ENCODE measurements at regions not wholly inside any gene's neighbourhood (a gene's known extent, or its start where the extent isn't known, plus 50 kb on each side); places are given as distances from the start of the nearest gene placed in this dataset.
"Not testable (repeated sequence)": the region's sequence is repeated elsewhere in the genome, so short reads cannot be mapped to it uniquely, and the experiment has no call there.

GRCh38 chr6:159520002-159520401 lies 173.0 kb downstream of the SOD2 start:
- Histone ChIP-seq H4K20me1 (ENCODE audit: control insufficient read depth, extremely low read depth, insufficient read depth, low read length) (no peaks in the 10 kb centered on the region), H3K79me2 (ENCODE audit: control insufficient read depth, insufficient read depth, low read length) (no peaks in the 10 kb centered on the region), H3K9me3 (ENCODE audit: control insufficient read depth, insufficient read depth, low read depth, low read length) (no peaks in the 10 kb centered on the region), H2AFZ (ENCODE audit: low read length) (no peak overlapping the region), H3K4me3 (replicated peaks in 1 of 4; ENCODE audit: control extremely low read depth in 1 of 4, insufficient read depth in 1 of 4, low read depth in 3 of 4, low read length in 4 of 4) (no peak overlapping the region), H3K36me3 (ENCODE audit: control insufficient read depth, insufficient read depth, low read length) (no peaks in the 10 kb centered on the region), H3K4me2 (ENCODE audit: extremely low read depth, insufficient read depth, low read length) (no peak overlapping the region), H3K27me3 (ENCODE audit: control insufficient read depth, insufficient read depth, low read length) (no peaks in the 10 kb centered on the region), H3K27ac (ENCODE audit: insufficient read depth, low read length) (no peak overlapping the region), H3K9ac (ENCODE audit: insufficient read depth, low read length) (no peak overlapping the region), H3K4me1 (ENCODE audit: control insufficient read depth, extremely low read depth, insufficient read depth, low read length) (no peaks in the 10 kb centered on the region)
- TF ChIP-seq EZH2 (IDR thresholded peaks at IDR 0.05; ENCODE audit: low read length, missing control alignments) (no peak), CTCF (conservative IDR thresholded peaks at IDR 0.05 in 1 of 2, IDR thresholded peaks at IDR 0.05 in 1 of 2; ENCODE audit: low read depth in 1 of 2, low read length in 2 of 2) (no peak)
- no peak for DNase-seq (ENCODE audit: low read depth in 2 of 2)

- H2AFZ ChIP-seq (ENCODE audit: low read length); H3K4me2 ChIP-seq (ENCODE audit: extremely low read depth, insufficient read depth, low read length); H3K27ac ChIP-seq (ENCODE audit: insufficient read depth, low read length); DNase-seq (ENCODE audit: low read depth in 2 of 2); H3K9ac ChIP-seq (ENCODE audit: insufficient read depth, low read length); H3K4me1 ChIP-seq (ENCODE audit: control insufficient read depth, extremely low read depth, insufficient read depth, low read length); H4K20me1 ChIP-seq (ENCODE audit: control insufficient read depth, extremely low read depth, insufficient read depth, low read length); H3K79me2 ChIP-seq (ENCODE audit: control insufficient read depth, insufficient read depth, low read length); H3K9me3 ChIP-seq (ENCODE audit: control insufficient read depth, insufficient read depth, low read depth, low read length); H3K27me3 ChIP-seq (ENCODE audit: control insufficient read depth, insufficient read depth, low read length); H3K4me3 ChIP-seq (replicated peaks in 1 of 4; ENCODE audit: control extremely low read depth in 1 of 4, insufficient read depth in 1 of 4, low read depth in 3 of 4, low read length in 4 of 4); H3K36me3 ChIP-seq (ENCODE audit: control insufficient read depth, insufficient read depth, low read length): not testable (repeated sequence)
These were observed 177.2 kb downstream of the SOD2 start for GRCh38 chr6:159515811-159516210.

- Histone ChIP-seq H3K9me3 (ENCODE audit: control insufficient read depth, insufficient read depth, low read depth, low read length) (no peaks in the 10 kb centered on the region), H3K4me2 (ENCODE audit: extremely low read depth, insufficient read depth, low read length) (no peak overlapping the region), H3K4me3 (replicated peaks in 1 of 4; ENCODE audit: control extremely low read depth in 1 of 4, insufficient read depth in 1 of 4, low read depth in 3 of 4, low read length in 4 of 4) (no peak overlapping the region), H3K27ac (ENCODE audit: insufficient read depth, low read length) (no peak overlapping the region), H2AFZ (ENCODE audit: low read length) (no peak overlapping the region), H3K27me3 (ENCODE audit: control insufficient read depth, insufficient read depth, low read length) (no peaks in the 10 kb centered on the region), H4K20me1 (ENCODE audit: control insufficient read depth, extremely low read depth, insufficient read depth, low read length) (no peaks in the 10 kb centered on the region), H3K36me3 (ENCODE audit: control insufficient read depth, insufficient read depth, low read length) (no peaks in the 10 kb centered on the region), H3K79me2 (ENCODE audit: control insufficient read depth, insufficient read depth, low read length) (no peaks in the 10 kb centered on the region), H3K4me1 (ENCODE audit: control insufficient read depth, extremely low read depth, insufficient read depth, low read length) (no peaks in the 10 kb centered on the region), H3K9ac (ENCODE audit: insufficient read depth, low read length) (no peak overlapping the region)
- no peak for DNase-seq (ENCODE audit: low read depth in 2 of 2)
- TF ChIP-seq CTCF (conservative IDR thresholded peaks at IDR 0.05 in 1 of 2, IDR thresholded peaks at IDR 0.05 in 1 of 2; ENCODE audit: low read depth in 1 of 2, low read length in 2 of 2) = no peak
These were observed 179.1 kb downstream of the SOD2 start for GRCh38 chr6:159513914-159514313.
